ENCODE measurements at regions not wholly inside any gene's neighbourhood (a gene's known extent, or its start where the extent isn't known, plus 50 kb on each side); places are given as distances from the start of the nearest gene placed in this dataset.

DNA sequence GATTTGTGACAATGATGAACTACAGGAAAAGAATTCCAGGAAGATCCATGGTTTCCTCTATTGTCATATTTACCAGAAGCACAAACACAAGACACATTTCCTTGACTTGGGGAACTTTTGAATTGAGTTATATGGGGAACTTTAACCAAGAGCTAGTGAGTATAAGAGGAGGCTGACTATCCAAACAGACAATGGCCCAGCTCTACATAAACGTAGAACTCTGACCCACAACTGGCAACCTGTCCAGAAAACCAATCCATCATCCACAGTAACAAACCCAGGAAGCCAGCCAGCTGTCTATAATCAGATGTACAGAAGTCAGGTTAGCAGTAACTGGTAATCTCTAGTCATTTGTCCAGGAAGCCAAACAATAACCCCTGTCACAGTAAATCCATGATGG lies 167.0 kb upstream of the CPEB2 start:
- no peak for TF ChIP-seq CTCF (IDR thresholded peaks at IDR 0.05 in 4 of 5, conservative IDR thresholded peaks at IDR 0.05 in 1 of 5)
- TF ChIP-seq POLR2A (IDR thresholded peaks at IDR 0.05): no peak

All from gastrocnemius medialis (tissue), 4 donors.